ENCODE measurements at regions not wholly inside any gene's neighbourhood (a gene's known extent, or its start where the extent isn't known, plus 50 kb on each side); places are given as distances from the start of the nearest gene placed in this dataset.

DNA sequence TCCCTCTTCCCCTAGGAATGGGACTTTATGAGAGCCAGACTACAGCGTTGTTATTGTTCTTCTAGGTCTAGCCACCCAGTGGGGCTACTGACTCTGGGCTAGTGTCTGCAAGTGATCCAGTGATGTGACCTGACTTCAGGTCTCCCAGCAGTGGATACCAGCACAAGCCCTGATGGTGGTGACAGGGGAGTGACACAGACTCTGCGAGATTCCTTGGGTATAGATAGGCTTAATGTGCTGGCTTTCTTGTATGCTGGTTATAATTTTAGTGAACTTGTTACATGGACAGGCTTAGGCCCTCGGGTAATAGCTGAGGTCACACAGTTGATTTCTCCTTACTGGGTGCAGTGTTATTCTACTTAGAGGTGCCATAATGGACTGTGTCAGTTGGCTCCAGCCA lies 106.9 kb downstream of the TBC1D30 start:
- ChIA-PET POLR2A (no interaction called here), CTCF (ENCODE audit: low intra/inter-chr PET ratio) (no interaction called here)
- DNase-seq (ENCODE audit: extremely low read depth in 1 of 4, low spot score in 3 of 4) (no peak), ATAC-seq (no peak), FAIRE-seq (no peak)
- 0% methylated on average over 3 of the region's 3 CpGs for WGBS (ENCODE audit: insufficient coverage, low coverage, missing lambda C conversion rate)
- Histone ChIP-seq H3K9ac (ENCODE audit: insufficient read depth in 1 of 2, low read depth in 2 of 2, low read length in 2 of 2) (no peak overlapping the region), H3K4me2 (ENCODE audit: insufficient read depth, low read length) (no peak overlapping the region), H2AFZ (ENCODE audit: low read depth, low read length) (no peak overlapping the region), H3K79me2 (ENCODE audit: control insufficient read depth, insufficient read depth, low read length) (no peaks in the 10 kb centered on the region), H3K9me1 (ENCODE audit: control insufficient read depth, insufficient read depth, low read length) (no peaks in the 10 kb centered on the region), H3K4me1 (replicated peaks in 1 of 2; ENCODE audit: control insufficient read depth in 2 of 2, insufficient read depth in 2 of 2, low read length in 2 of 2) (no peaks in the 10 kb centered on the region), H3K27ac (ENCODE audit: extremely low read depth, low read depth, low read length) (no peak overlapping the region), H3K36me3 (ENCODE audit: control insufficient read depth, insufficient read depth, low read length) (no peaks in the 10 kb centered on the region), H3K4me3 (no peak overlapping the region), H3K27me3 (ENCODE audit: control insufficient read depth in 2 of 2, insufficient read depth in 2 of 2, low read length in 2 of 2) (no peaks in the 10 kb centered on the region), H3K9me3 (replicated peaks; ENCODE audit: control insufficient read depth, insufficient read depth, low read depth, low read length) (no peaks in the 10 kb centered on the region), H4K20me1 (replicated peaks; ENCODE audit: control insufficient read depth, insufficient read depth, low read length) (no peaks in the 10 kb centered on the region)
- in situ Hi-C loops (cut with MboI) (no loop called here), intact Hi-C loops (cut with micrococcal nuclease) (no loop called here)
- BruUV-seq (replicated peaks) = no TSS peak
- TF ChIP-seq TOE1 (IDR thresholded peaks at IDR 0.05; ENCODE audit: borderline replicate concordance) (no peak), TOE1 (CRISPR knock-in tag; IDR thresholded peaks at IDR 0.05; ENCODE audit: borderline replicate concordance, low read depth) (no peak), XRCC5 (IDR thresholded peaks at IDR 0.05; ENCODE audit: low read depth, low read length) (no peak), LCOR (CRISPR knock-in tag; IDR thresholded peaks at IDR 0.05) (no peak), ETV6 (IDR thresholded peaks at IDR 0.05; ENCODE audit: borderline replicate concordance in 1 of 2, low read depth in 2 of 2, low read length in 1 of 2) (no peak), ETV6 (CRISPR knock-in tag; IDR thresholded peaks at IDR 0.05; ENCODE audit: borderline replicate concordance) (no peak), HNRNPUL1 (IDR thresholded peaks at IDR 0.05; ENCODE audit: low read length) (no peak), NFRKB (IDR thresholded peaks at IDR 0.05; ENCODE audit: low read depth) (no peak), ZNF384 (IDR thresholded peaks at IDR 0.05; ENCODE audit: low read depth, low read length) (no peak), FOXA1 (IDR thresholded peaks at IDR 0.05; ENCODE audit: borderline replicate concordance) (no peak), GATAD2A (IDR thresholded peaks at IDR 0.05) (no peak), ZNF431 (CRISPR knock-in tag; IDR thresholded peaks at IDR 0.05) (no peak), POLR2AphosphoS2 (IDR thresholded peaks at IDR 0.05; ENCODE audit: low read length) (no peak), TARDBP (IDR thresholded peaks at IDR 0.05) (no peak), C11orf30 (IDR thresholded peaks at IDR 0.05; ENCODE audit: low read depth) (no peak), MECOM (CRISPR knock-in tag; IDR thresholded peaks at IDR 0.05) (no peak)
- TF ChIP-seq, protein P1, sequence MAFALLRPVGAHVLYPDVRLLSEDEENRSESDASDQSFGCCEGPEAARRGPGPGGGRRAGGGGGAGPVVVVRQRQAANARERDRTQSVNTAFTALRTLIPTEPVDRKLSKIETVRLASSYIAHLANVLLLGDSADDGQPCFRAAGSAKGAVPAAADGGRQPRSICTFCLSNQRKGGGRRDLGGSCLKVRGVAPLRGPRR (CRISPR knock-in tag; IDR thresholded peaks at IDR 0.05) = no peak
- TF ChIP-seq, protein P2, sequence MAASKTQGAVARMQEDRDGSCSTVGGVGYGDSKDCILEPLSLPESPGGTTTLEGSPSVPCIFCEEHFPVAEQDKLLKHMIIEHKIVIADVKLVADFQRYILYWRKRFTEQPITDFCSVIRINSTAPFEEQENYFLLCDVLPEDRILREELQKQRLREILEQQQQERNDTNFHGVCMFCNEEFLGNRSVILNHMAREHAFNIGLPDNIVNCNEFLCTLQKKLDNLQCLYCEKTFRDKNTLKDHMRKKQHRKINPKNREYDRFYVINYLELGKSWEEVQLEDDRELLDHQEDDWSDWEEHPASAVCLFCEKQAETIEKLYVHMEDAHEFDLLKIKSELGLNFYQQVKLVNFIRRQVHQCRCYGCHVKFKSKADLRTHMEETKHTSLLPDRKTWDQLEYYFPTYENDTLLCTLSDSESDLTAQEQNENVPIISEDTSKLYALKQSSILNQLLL (CRISPR knock-in tag; IDR thresholded peaks at IDR 0.05; ENCODE audit: borderline replicate concordance) = no peak
- TF ChIP-seq, protein P3, sequence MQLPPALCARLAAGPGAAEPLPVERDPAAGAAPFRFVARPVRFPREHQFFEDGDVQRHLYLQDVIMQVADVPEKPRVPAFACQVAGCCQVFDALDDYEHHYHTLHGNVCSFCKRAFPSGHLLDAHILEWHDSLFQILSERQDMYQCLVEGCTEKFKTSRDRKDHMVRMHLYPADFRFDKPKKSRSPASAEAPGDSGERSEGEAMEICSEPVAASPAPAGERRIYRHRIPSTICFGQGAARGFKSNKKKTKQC (CRISPR knock-in tag; IDR thresholded peaks at IDR 0.05) = no peak
- TF ChIP-seq, protein P4, sequence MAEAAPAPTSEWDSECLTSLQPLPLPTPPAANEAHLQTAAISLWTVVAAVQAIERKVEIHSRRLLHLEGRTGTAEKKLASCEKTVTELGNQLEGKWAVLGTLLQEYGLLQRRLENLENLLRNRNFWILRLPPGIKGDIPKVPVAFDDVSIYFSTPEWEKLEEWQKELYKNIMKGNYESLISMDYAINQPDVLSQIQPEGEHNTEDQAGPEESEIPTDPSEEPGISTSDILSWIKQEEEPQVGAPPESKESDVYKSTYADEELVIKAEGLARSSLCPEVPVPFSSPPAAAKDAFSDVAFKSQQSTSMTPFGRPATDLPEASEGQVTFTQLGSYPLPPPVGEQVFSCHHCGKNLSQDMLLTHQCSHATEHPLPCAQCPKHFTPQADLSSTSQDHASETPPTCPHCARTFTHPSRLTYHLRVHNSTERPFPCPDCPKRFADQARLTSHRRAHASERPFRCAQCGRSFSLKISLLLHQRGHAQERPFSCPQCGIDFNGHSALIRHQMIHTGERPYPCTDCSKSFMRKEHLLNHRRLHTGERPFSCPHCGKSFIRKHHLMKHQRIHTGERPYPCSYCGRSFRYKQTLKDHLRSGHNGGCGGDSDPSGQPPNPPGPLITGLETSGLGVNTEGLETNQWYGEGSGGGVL (CRISPR knock-in tag; IDR thresholded peaks at IDR 0.05) = no peak

All from K562 (cell line).